Fibroblast of upper back skin (primary cell): ENCODE measurements at regions not wholly inside any gene's neighbourhood (a gene's known extent, or its start where the extent isn't known, plus 50 kb on each side); places are given as distances from the start of the nearest gene placed in this dataset.

ENCODE experiments used
- DNase-seq: peaks from one replicate; pipeline ENCODE4 v3.0.0-alpha.2; 2013

DNA sequence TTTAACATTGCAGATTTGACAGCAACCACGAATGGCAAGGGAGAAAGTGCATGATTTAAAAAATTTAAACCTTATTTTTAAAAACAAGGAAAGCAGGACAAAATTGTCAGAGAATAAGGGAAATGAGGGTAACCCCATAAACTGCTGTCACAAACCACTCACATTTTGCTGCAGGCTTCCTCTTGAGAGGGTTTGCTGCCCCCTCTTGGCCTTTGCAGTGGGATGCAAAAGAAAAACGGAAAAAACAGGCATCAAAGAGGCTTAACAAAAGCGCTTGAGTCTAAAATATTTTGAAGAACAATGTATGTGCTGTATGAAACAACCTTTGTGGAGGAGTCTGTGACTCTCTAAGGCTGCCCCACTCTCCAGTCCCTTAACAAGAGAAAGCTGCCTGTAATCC is 91.6 kb downstream of the TMX3 start:
- DNase-seq = peak; percentile 78

DNA sequence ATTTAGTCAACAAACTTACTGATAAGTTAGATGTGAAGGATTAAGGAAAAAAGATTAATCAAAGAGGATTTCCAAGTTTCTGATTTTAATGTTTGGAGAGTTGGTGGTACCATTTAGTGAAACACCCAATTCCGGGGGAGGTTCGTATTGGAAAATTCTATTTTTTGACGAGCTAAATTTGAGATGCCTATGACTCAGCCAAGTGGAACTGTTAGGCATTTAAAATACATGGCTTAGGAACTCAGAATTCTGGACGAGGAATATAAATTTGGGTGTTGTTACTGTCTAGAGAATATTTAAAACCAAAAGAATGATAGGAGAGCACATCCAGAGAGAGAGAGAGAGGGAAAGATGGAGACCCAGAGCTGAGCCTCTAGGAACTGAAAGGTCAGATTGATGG is 103.6 kb downstream of the TMX3 start:
- DNase-seq = no peak

DNA sequence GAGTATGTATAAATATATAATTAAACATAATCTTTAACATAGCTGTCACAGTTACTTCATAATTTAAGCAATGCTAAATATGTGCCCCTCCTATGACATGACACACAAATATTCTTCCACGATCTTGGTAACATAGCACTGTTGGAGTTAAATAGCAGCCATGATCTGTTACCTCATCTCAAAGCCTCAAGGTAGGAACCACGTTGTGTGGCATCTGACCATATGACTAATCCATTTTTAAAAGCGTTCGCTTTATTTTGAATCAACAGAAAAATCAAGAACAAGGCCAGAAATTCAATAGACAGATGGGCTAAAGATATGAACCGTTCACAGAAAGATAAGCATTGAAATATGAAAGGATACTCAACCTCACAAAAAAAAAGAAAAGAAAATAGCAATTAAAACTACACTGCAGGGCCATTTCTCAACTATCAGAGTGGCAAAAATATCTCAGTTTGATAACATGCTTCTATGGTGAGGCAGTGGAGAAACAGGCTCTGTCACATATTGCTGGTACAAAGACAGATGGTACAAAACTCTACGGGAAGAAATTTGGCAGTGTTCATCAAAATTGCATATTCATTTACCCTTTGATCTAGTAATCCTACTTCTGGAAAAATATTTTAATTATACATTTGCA is 105.9 kb downstream of the TMX3 start:
- no peak for DNase-seq

DNA sequence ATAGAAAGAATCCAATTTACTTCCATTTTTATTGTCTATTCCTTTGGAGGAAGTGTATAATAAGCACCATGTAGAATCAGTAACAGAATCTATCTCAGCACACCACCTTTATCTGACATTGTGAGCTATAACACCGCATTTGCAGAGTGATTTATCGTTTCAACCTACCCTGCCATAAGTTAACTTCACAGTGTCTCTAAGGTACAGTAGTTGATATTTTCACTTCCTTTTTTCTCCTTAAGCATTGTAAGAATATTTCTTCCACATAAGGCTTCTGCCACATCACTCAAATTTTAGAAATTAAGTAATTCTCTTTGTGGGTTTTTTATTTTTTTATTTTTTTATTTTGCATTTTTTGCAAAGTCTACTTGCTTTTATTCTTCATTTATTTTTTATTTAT is 107.1 kb downstream of the TMX3 start:
- DNase-seq = no peak

DNA sequence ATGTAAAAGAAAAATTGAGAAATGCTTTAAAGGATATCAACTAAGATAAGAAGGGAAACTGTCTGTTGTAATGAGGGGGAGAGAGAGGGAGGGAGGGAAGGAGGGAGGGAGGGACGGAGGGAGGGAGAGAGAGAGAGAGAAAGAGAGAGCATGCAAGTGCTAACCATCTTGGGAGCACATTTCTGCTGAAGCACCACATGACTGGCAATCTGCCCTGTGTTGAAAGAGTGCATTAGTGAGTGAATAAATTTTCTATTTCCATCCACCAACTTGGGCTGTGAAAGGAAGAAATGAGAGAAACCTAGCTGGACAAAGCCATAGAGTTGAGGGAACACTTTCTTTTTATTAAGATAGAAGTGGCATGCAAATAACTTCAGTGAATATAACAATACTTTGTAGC is 110.7 kb downstream of the TMX3 start:
- DNase-seq = peak; percentile 46

DNA sequence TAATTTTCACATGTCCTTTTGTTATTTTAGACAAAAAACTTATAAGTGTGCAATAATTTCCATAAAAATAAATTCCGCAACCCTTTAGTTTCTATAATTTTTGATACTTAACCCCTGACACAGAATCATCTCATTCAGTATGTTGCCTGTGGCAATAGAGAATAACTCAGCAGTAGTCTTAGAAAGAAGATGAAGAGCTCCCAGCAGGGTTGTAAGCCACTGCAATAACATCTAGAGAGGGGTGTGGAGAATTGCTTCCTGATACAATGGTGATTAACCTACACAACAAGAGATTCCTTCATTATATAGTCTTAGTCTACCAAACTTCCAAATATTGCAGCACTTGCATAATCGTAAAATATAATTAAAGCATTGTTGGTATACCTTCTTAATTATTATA is 118.9 kb downstream of the TMX3 start:
- DNase-seq = no peak

DNA sequence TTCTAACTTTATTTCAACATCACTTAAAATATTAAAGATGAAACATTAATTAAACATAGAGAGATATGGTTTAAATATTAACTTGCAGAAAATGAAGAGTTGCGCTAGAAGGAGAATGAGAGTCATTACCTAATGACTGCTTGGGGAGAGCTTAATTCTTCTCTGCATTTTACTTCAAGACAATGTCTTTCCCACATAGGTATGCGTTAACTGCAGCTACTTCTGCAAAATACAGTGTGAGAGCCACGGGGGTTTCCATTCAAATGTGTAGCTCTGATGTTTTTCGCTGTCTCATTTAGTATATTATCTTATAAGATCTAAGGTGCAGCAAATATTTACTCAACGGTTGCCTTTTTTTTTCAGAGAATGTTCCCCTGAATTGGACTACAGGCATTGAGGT is 126.7 kb downstream of the TMX3 start:
- DNase-seq = no peak

DNA sequence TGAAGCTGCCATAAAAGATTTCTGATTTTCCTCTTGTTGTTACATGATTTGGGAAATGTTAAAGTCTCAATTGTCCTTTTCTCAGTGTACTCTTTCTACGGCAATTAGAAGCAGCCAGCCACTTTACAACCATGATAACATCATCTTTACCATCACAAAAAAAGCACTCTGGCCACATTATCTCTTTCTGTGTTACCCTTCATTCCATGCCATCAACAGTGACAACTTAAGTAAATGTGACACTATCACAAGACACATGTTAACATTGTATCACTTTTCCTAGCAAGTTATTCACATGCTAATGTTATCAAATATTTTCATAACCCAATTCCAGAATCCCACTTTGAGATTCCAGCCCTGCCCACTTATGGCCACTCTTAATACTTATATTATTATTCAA is 131.2 kb downstream of the TMX3 start:
- no peak for DNase-seq

DNA sequence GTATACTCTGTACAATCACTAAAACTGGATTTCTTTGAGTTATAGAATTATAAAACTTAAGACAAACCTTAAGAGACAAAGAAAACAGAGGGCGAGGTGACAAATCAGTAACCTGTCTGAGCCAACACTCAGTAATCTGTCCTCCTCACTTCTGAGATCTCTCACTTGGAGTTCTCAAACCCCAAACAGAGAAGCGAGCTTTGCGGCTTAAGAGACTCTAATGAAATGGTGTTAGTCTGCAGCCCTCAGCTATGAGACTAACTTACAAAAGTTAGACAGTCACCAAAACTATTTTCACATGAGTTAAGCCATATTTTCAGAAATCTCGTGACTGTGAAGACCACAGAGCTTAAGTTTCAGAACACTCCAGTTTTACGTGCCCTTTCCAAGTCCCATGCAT is 140.6 kb downstream of the TMX3 start:
- DNase-seq = no peak

DNA sequence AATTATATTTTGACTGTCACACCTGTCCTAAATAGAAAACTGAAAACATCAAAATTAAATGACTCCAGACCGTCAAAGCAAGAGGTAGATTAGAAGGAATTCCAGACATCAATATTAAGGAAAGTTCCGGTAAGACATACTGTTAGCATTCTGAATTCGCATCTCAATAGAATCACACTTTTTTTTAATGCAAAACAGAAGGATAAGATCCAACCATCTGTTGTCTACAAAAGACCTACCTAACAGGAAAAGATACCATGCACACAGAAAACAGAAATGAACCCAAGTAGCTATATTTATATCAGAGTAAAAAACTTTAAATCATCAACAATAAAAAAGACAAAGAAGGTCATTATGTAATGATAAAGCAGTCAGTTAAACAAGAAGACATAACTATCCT is 145.0 kb downstream of the TMX3 start:
- no peak for DNase-seq

DNA sequence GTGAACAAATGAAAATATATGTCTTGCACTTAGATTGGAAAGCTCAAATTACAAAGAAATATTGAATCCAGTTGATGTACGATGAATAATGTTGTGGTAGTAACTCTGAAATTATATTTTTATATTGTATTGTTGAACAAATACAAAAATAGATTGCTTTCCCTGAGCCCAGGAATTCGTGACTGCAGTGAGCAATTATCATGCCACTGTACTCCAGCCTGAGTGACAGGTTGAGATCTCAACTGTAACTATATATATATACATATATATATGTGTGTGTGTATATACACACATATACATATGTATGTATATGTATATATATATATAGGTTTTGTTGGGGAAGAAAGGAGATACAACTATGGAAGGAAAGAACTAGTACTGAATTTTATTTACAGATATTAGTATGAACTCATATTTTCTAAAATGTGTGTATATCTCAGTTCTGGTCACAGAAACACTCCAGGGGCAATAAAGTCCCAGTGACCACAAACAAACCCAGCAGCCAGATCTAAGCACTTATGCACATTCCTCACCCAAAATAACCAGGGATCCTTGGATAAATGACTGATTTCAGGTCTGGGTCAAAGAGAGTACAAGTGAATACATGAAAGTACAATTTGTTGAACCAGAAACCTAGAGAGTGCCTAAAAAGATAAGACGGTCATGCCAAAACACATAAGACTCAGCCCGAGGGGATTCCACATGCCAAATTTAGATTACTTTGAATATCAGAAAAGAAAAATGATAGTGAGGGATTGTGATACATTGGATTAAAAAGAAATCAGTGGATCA is 146.3 kb downstream of the TMX3 start:
- peak; percentile 2 for DNase-seq

DNA sequence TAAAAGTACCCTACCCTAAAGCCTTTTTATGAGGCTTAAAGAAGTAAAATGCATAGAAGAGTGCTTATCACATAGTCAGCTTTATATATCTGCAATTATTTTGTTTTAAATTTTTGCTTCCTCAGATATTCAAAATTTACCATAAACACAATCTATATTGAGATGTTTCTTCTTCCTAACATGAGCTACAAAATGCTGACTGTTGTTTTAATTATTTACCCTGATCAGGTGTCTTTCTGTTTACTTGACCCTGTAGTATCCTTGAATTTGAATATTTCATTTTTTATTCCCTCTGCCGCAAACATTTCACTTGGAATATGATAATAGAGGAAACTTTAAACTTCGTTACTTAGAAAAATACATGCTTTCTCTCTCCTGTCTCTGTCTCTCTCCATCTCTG is 147.9 kb downstream of the TMX3 start:
- no peak for DNase-seq

DNA sequence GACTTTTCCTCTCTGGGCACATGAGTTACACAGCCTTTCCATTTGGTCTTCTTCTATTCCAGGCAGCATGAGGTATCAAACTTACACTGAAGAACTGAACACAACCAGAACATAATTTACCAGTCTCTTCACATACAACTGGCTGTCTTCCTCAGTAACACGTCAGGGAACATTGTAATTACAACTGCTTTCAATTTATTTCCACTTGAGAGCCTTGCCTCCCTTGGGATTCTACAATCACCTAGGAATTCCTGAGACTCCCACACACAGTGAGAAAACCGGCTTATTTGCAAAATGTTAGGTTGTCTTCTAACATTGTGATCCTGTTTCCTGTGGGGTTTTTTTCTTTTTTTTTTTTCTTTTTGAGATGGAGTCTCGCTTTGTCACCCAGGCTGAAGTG is 149.9 kb downstream of the TMX3 start:
- DNase-seq = peak; percentile 72

DNA sequence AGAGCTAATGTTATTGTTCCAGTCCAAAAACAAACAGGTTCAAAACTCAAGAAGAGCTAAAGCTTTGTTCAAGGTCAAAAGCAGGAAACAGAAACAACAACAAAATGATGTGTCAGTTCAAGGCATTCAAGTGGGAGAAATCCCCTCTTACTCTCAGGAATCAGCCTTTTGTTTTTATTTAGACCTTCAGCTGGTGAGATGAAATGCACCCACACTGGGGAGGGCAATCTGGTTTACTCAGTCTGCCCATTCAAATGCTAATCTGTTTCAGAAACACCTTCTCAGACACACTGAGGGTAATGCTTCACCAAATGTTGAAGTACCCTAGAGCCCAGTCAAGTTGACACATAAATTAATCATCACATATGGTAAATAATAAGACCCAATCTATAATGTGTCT is 150.6 kb downstream of the TMX3 start:
- no peak for DNase-seq

DNA sequence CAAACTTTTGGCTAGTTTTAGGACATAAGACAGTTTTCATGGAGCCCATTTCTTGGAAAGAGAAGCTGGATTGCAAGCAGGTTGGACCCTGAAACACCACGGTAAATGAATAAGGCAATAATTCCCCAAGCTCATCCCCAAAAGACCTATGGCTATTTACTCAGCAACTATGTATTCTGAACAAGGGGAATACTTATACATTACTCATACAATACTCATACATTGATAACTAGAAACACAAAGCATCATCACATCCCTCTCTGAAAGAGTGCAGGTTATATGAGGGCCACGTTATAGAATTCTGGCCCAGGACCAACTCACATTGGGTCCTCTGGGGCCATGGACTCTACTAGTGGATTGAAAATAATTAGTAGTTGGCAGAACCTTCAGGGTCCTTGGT is 154.8 kb downstream of the TMX3 start:
- no peak for DNase-seq

DNA sequence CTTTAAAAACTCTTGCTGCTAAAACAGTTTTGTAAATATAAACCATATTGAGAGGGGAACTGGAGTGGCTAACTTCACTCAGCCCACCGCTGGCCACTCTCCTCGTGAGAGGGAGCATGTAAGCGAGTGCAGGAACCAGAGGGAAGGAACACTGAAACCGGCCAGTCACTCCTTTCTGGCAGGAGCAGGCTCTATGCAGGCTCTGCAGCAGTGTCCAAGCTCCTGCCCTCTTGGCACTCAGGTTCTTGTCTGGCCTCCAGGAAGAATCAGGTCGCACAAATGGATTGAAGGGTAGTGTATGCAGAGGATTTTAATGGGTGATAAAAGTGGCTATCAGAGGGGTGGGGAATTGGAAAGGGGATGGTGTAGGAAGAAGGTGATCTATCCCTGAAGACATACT is 157.7 kb downstream of the TMX3 start:
- no peak for DNase-seq

DNA sequence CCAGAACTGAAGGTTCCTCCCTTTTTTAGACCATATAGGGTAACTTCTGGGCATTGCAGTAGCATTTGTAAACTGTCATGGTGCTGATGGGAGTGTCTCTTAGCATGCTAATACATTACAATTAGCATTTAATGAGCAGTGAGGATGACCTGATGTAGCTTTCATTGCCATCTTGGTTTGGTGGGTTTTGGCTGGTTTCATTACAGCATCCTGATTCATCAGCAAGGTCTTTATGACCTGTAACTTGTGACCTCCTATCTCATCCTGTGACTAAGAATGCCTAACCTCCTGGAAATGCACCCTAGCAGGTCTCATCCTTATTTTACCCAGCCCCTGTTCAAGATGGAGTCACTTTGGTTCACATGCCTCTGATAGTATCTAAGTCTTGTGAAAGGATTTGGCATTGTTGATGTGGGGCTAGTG is 159.0 kb downstream of the TMX3 start:
- no peak for DNase-seq

DNA sequence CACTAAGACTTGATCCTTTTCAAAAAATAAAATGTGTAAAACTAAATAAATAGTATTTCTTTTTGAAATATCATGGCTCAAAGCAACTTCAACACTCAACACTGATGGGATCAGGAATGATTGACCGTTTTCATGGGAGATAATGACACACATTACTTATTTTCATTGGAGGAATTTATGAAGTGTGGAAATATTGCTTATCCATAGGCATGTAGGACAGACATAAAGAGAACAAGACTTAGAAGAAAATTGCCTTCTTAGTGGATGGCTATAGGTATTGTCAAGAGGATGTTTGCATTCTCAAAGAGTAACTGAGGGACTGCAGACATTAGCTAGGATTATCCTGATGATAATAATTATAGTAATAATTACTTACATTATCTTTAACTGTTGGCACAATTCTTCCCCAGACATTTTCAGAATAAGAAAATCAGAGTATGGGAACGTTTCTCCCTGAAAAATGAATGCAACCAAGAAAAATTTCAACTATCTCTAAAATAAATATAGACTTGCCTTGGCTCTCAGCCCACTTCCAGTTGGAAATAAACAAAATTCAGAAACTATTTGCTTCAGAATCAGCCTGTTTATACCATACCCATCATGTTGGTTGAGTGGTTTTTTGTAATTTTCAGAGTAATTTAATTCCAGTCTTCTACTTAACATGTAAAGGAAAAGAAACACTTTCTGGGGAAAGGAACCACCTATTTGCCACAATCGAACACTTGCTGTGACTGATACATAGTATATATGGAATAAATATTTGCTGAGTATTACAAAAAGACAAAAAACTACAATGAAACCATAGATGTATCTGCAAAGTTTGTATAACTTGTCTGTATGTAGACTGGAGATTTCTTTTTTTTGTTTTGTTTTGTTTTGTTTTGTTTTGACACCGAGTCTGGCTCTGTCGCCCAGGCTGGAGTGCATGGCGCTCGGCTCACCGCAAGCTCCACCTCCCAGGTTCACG is 165.7 kb downstream of the TMX3 start:
- peak; percentile 62 for DNase-seq

DNA sequence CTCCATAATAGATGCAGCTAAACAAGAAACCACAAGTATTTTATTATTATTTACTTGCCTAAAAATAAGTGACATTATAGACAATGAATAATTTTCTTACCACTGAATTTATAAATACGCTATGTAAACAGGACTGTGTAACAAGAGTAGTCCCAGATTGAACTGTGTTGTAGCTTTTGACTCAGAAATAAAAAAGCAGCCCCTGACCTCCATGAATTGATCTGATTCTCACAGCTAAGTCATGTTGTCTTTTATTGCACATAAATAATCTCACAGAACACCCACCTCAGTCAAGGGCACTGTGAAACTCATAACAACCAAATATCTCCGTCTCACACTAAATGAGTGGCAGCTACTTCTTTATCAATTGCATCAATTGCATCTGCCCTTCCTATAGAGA is 171.6 kb downstream of the TMX3 start:
- DNase-seq = no peak

DNA sequence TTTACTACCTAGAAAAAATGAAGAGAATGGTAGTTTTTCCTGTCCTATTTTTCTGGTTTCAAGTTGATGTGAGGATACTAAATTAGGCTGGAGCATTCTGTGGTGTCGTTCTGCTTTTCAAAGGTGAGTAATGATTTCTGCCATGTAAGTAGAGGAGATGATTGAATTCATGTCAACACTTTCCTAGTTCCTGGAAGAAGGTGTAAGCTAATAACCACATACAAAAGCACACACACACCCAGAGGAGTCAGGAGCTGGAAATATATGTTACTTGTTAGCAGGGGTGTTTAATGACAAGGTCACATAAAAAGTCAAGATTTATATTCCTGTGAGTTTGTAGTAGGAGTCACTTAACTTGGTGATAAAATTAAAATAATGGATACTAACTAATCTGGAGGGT is 172.1 kb downstream of the TMX3 start:
- peak; percentile 30 for DNase-seq

DNA sequence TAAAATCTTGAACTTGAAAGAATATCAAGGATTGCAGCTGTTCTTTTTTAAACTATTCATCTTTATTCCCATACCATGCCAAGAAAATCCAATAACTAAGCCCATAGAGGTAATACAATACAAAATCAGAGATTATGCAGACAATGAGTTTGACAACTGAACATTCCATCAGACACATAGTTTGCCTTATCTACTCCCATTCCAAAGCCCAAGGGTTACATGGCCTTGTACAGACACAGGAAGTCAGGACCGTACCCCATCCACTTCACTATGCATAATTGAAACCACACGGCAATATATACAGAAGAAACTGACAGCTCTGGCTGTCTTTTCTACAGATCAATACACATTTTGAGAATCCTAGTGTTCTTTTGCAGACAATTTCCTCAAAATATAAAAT is 181.3 kb downstream of the TMX3 start:
- DNase-seq = peak; percentile 43

DNA sequence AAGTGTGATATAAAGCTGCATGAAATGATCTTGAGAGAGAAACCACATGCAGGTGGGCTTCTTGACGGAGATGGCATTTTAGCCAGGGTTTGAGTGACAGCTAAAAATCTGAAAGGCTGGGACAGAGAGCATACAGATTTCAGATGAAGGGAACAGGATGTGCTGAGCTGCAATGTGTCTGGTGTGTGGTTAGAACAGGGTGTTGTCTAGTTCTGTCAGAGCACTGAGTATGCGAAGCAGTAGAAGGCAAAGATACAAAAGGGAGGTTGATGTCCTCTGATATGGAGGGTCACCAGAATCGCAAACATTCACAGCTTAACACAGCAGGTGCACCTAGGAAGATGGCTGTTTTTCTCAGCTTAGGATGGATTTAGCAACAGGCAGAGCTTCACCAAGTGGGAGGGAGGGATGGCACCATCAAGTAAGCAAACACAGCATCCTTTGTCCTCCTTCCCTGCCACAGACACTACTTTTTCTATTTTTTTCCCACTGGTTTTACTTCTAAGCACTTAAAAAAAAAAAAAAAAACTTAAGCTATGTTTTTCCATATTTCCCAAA is 182.5 kb downstream of the TMX3 start:
- no peak for DNase-seq

DNA sequence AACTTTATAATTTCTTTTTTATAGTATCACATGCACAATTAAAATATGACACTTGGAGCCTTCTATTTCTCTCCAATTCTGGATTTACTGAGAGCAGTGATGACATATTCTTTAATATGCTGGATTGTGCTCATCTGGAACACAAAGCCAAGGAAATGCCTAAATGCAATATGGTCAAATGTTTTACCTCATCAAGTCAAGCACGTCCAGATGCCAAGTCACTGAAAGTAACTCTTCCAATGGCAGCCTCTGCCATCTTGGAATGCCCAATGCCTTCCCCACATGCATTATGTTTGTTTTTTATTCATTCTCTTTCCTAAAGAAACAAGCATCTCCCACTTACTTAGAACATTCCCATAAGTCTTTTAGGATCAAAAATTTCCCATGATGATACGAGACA is 189.8 kb downstream of the TMX3 start:
- DNase-seq = no peak
